K562 (cell line): ENCODE measurements at regions not wholly inside any gene's neighbourhood (a gene's known extent, or its start where the extent isn't known, plus 50 kb on each side); places are given as distances from the start of the nearest gene placed in this dataset.

Source experiments
- ATAC-seq: fragments of 200-7000 bp; cut with Tn5 transposase; 3 replicates; pipeline ENCODE4 v1.9.1; 2020; ENCODE audit warnings: moderate library complexity
- BruUV-seq: library from RNA; stranded (reverse); fragments of 400-500 nt; replicated peaks from 2 replicates; lab custom pipeline; 2021; lab: Mats Ljungman, UMichigan
- CTCF ChIA-PET: fragments of 300-600 bp; formaldehyde crosslinking; extraction: SDS; loops from one replicate; lab custom pipeline; 2021; ENCODE audit warnings: low intra/inter-chr PET ratio; lab: Yijun Ruan, JAX
- POLR2A ChIA-PET: fragments of 300-600, 350-650 bp; sonication (Branson Sonifier 250); formaldehyde crosslinking; extraction: SDS; loops from one replicate; lab custom pipeline; 2021; ENCODE audit warnings: antibody characterized with exemption, inconsistent platforms; lab: Yijun Ruan, JAX
- DNase-seq, 4 experiments: peaks; one replicate each; pipeline versions ENCODE4 v3.0.0 to v3.0.0-alpha.2; 2011 to 2018; ENCODE audit warnings: low spot score in 3 of 4, mixed read lengths in 3 of 4; ENCODE audit errors: extremely low read depth in 1 of 4
- FAIRE-seq: peaks from 2 replicates; lab custom pipeline; 2011; peaks lifted over from hg19 to GRCh38; lab: Jason Lieb, UNC
- H2AFZ ChIP-seq: 2 replicates; pipeline ENCODE4 v1.6.0; 2011; ENCODE audit warnings: low read depth, low read length, control low read depth, inconsistent platforms
- H3K27ac ChIP-seq: fragments of 200-600 bp; 3 replicates; pipeline ENCODE4 v1.8.0; 2011; ENCODE audit warnings: low read depth, mild to moderate bottlenecking, control low read depth, inconsistent platforms, low read length, moderate library complexity, mixed read lengths; ENCODE audit errors: extremely low read depth
- H3K27me3 ChIP-seq, 2 experiments: fragments of 300-600 bp in 1 of 2; 2 replicates in 1 of 2; 3 replicates in 1 of 2; pipeline versions ENCODE4 v1.6.0 to v1.8.0; 2011; ENCODE audit warnings: inconsistent platforms in 2 of 2, low read length in 2 of 2, mild to moderate bottlenecking in 1 of 2, mixed read lengths in 1 of 2, moderate library complexity in 1 of 2; ENCODE audit not compliant: control insufficient read depth in 2 of 2, insufficient read depth in 2 of 2
- H3K36me3 ChIP-seq: fragments of 300-600 bp; 3 replicates; pipeline ENCODE4 v1.8.0; 2011; ENCODE audit warnings: mild to moderate bottlenecking, low read length, inconsistent platforms; ENCODE audit not compliant: control insufficient read depth, insufficient read depth
- H3K4me1 ChIP-seq, 2 experiments: fragments of 200-600 bp in 1 of 2; replicated peaks in 1 of 2; 2 replicates in 1 of 2; 3 replicates in 1 of 2; pipeline versions ENCODE4 v1.5.1 to v1.8.0; 2011; ENCODE audit warnings: inconsistent platforms in 2 of 2, low read length in 2 of 2, mild to moderate bottlenecking in 1 of 2, mixed read lengths in 1 of 2, moderate library complexity in 1 of 2; ENCODE audit not compliant: control insufficient read depth in 2 of 2, insufficient read depth in 2 of 2
- H3K4me2 ChIP-seq: 2 replicates; pipeline ENCODE4 v1.6.1; 2011; ENCODE audit warnings: low read length, control low read depth, inconsistent platforms, mixed read lengths; ENCODE audit not compliant: insufficient read depth
- H3K4me3 ChIP-seq: fragments of 200-600 bp; sonication (generic), shearing (Covaris generic); 2 replicates; pipeline ENCODE4 v1.5.1; 2016; ENCODE audit warnings: control low read depth, inconsistent platforms
- H3K79me2 ChIP-seq: fragments of 200-600 bp; 3 replicates; pipeline ENCODE4 v1.8.0; 2011; ENCODE audit warnings: low read length, inconsistent platforms; ENCODE audit not compliant: control insufficient read depth, insufficient read depth
- H3K9ac ChIP-seq, 2 experiments: 2 replicates each; pipeline versions ENCODE4 v1.6.0 to v1.6.1; 2011; ENCODE audit warnings: low read depth in 2 of 2, low read length in 2 of 2, control low read depth in 1 of 2, inconsistent platforms in 1 of 2, mild to moderate bottlenecking in 1 of 2, mixed read lengths in 1 of 2; ENCODE audit not compliant: insufficient read depth in 1 of 2
- H3K9me1 ChIP-seq: one replicate; pipeline ENCODE4 v1.6.0; 2011; ENCODE audit warnings: inconsistent platforms, mild to moderate bottlenecking, low read length, moderate library complexity; ENCODE audit not compliant: control insufficient read depth, insufficient read depth
- H3K9me3 ChIP-seq: replicated peaks from 2 replicates; pipeline ENCODE4 v1.5.1; 2011; ENCODE audit warnings: low read depth, low read length, inconsistent platforms; ENCODE audit not compliant: control insufficient read depth, insufficient read depth
- H4K20me1 ChIP-seq: replicated peaks from 2 replicates; pipeline ENCODE4 v1.6.1; 2011; ENCODE audit warnings: low read length, inconsistent platforms, mixed read lengths; ENCODE audit not compliant: control insufficient read depth, insufficient read depth
- BACH1 ChIP-seq: fragments of 200-800 bp; sonication (Bioruptor generic); IDR thresholded peaks from 2 replicates; pipeline ENCODE4 v1.6.1; 2016; ENCODE audit warnings: missing genetic modification characterization, missing compliant biosample characterization
- GTF2E2 ChIP-seq: fragments of 200-800 bp; sonication (Bioruptor generic); IDR thresholded peaks from 2 replicates; pipeline ENCODE4 v1.6.1; 2016; ENCODE audit warnings: missing genetic modification characterization, missing compliant biosample characterization
- ID3 ChIP-seq, 2 experiments: fragments of 250-450 bp in 1 of 2; fragments of 450-650 bp in 1 of 2; sonication (Bioruptor Pico) in 1 of 2; IDR thresholded peaks; 2 replicates each; pipeline versions ENCODE4 v1.6.1 to v1.8.0; 2016 to 2021; ENCODE audit warnings: mild to moderate bottlenecking in 2 of 2, moderate library complexity in 2 of 2, missing compliant biosample characterization in 1 of 2, missing genetic modification characterization in 1 of 2
- KHSRP ChIP-seq: fragments of 450-650 bp; IDR thresholded peaks from 2 replicates; pipeline ENCODE4 v1.6.1; 2017
- KLF10 ChIP-seq: fragments of 250-450 bp; sonication (Bioruptor Pico); IDR thresholded peaks from 2 replicates; pipeline ENCODE4 v1.6.1; 2021; ENCODE audit warnings: matching md5 sums
- MBD2 ChIP-seq: sonication (generic); IDR thresholded peaks from 2 replicates; pipeline ENCODE4 v1.6.1; 2016; ENCODE audit warnings: low read depth, borderline replicate concordance
- MITF ChIP-seq: IDR thresholded peaks from 2 replicates; pipeline ENCODE4 v1.6.1; 2014; ENCODE audit warnings: antibody characterized with exemption
- NUFIP1 ChIP-seq: fragments of 450-650 bp; IDR thresholded peaks from 2 replicates; pipeline ENCODE4 v1.6.1; 2018; ENCODE audit not compliant: partially characterized antibody
- PHTF2 ChIP-seq: fragments of 250-450 bp; sonication (Bioruptor Pico); IDR thresholded peaks from 2 replicates; pipeline ENCODE4 v1.5.0; 2021; ENCODE audit warnings: mild to moderate bottlenecking
- PREB ChIP-seq: sonication (generic); formaldehyde crosslinking; IDR thresholded peaks from 2 replicates; pipeline ENCODE4 v1.8.1; 2023; ENCODE audit warnings: mild to moderate bottlenecking, missing genetic modification reagents
- PTTG1 ChIP-seq: fragments of 450-650 bp; IDR thresholded peaks from 2 replicates; pipeline ENCODE4 v1.6.1; 2016; ENCODE audit warnings: low read depth, mild to moderate bottlenecking, missing genetic modification characterization, missing compliant biosample characterization
- SREBF1 ChIP-seq: fragments of 150-350 bp; IDR thresholded peaks from 2 replicates; pipeline ENCODE4 v1.6.1; 2014; ENCODE audit warnings: antibody characterized with exemption, low read depth, low read length, borderline replicate concordance
- ZNF398 ChIP-seq: fragments of 250-450 bp; sonication (Bioruptor Pico); IDR thresholded peaks from 2 replicates; pipeline ENCODE4 v1.8.0; 2021; ENCODE audit warnings: moderate library complexity, mild to moderate bottlenecking, inconsistent platforms
- ZNF561 ChIP-seq: fragments of 450-650 bp; formaldehyde crosslinking; conservative IDR thresholded peaks from 2 replicates; pipeline ENCODE4 v1.4.0; 2020; ENCODE audit warnings: mild to moderate bottlenecking, moderate library complexity
- ZNF586 ChIP-seq: fragments of 450-650 bp; formaldehyde crosslinking; conservative IDR thresholded peaks from 2 replicates; pipeline ENCODE4 v1.4.0; 2020; ENCODE audit warnings: mild to moderate bottlenecking, moderate library complexity
- ZNF589 ChIP-seq: fragments of 200-800 bp; sonication (Bioruptor generic); IDR thresholded peaks from 2 replicates; pipeline ENCODE4 v1.6.1; 2016; ENCODE audit warnings: low read depth, missing genetic modification characterization, missing compliant biosample characterization
- WGBS: fragments of 100-300 bp; shearing (Covaris generic); methylation state at CpG from one replicate; pipeline ENCODE4 v1.1.6; 2016; ENCODE audit warnings: low coverage, mixed read lengths; ENCODE audit not compliant: insufficient coverage; ENCODE audit errors: missing lambda C conversion rate; 5-methylcytosine and 5-hydroxymethylcytosine counted together
- in situ Hi-C: fragments of 300-500 bp; cut with MboI; formaldehyde crosslinking; loops from 4 replicates; pipeline ENCODE4 v1.15.0; 2018; ENCODE audit warnings: inconsistent platforms, mixed read lengths
- intact Hi-C: fragments of 100-400 bp; cut with micrococcal nuclease; formaldehyde crosslinking; loops from 2 replicates; pipeline ENCODE4 v1.14.2; 2022

- WGBS, result 0% methylated on average over 1 of the region's 1 CpG
- in situ Hi-C loops (no loop called here), intact Hi-C loops (no loop called here)
- FAIRE-seq (no peak), DNase-seq (no peak), ATAC-seq (no peak)
- Histone ChIP-seq H3K4me1 (no peaks in the 10 kb centered on the region), H2AFZ (no peak overlapping the region), H3K27me3 (no peaks in the 10 kb centered on the region), H3K9me1 (no peaks in the 10 kb centered on the region), H3K79me2 (no peaks in the 10 kb centered on the region), H3K4me3 (no peak overlapping the region), H3K9me3 (no peaks in the 10 kb centered on the region), H4K20me1 (no peaks in the 10 kb centered on the region), H3K36me3 (no peaks in the 10 kb centered on the region), H3K4me2 (no peak overlapping the region), H3K27ac (no peak overlapping the region), H3K9ac (no peak overlapping the region)
- ChIA-PET CTCF (interaction anchor here (0.7 kb wide), 1 partner anchor 299 kb away, joined by 4 read pairs; no protein-coding TSS in a partner anchor), POLR2A (no interaction called here)
- no TSS peak for BruUV-seq
- TF ChIP-seq BACH1 (tag) (no peak), PTTG1 (tag) (no peak), ID3 (CRISPR knock-in tag; IDR thresholded peaks at IDR 0.05) (no peak), ID3 (tag; IDR thresholded peaks at IDR 0.05) (no peak), KHSRP (no peak), ZNF398 (no peak), ZNF586 (CRISPR knock-in tag) (no peak), NUFIP1 (no peak), SREBF1 (no peak), KLF10 (CRISPR knock-in tag) (no peak), MBD2 (no peak), PREB (no peak), ZNF561 (CRISPR knock-in tag) (no peak), GTF2E2 (tag) (no peak), ZNF589 (CRISPR knock-in tag) (no peak), MITF (no peak), PHTF2 (CRISPR knock-in tag) (no peak)
These were observed 681.2 kb downstream of the PLPP3 start for GRCh38 chr1:55898181-55898580.
